ENCODE measurements at regions not wholly inside any gene's neighbourhood (a gene's known extent, or its start where the extent isn't known, plus 50 kb on each side); places are given as distances from the start of the nearest gene placed in this dataset.

- Histone ChIP-seq H3K27ac (no peak overlapping the region), H3K9me3 (peaks cover 0 to 18% (median 2%) of the 10 kb centered on the region in 12 donors), H3K27me3 (no peaks in the 10 kb centered on the region), H3K4me3 (no peak overlapping the region), H3K4me1 (no peaks in the 10 kb centered on the region), H3K36me3 (no peaks in the 10 kb centered on the region)
- no peak for ATAC-seq
- TF ChIP-seq CTCF (IDR thresholded peaks at IDR 0.05), result no peak
- no peak for TF ChIP-seq POLR2A (IDR thresholded peaks at IDR 0.05)
- no peak for DNase-seq
- intact Hi-C loops (cut with DNase I), result no loop called here
- WGBS, 4 donors, result 49 to 66% (median 58%) methylated on average over 3 of the region's 3 CpGs
Measured at GRCh38 chr11:39917256-39917655, 1542.2 kb downstream of the LRRC4C start.

- TF ChIP-seq POLR2A (IDR thresholded peaks at IDR 0.05), result no peak
- no peak for TF ChIP-seq CTCF (IDR thresholded peaks at IDR 0.05)
- Histone ChIP-seq H3K36me3 (no peaks in the 10 kb centered on the region), H3K4me1 (no peaks in the 10 kb centered on the region), H3K9me3 (peaks cover 0 to 19% (median 0%) of the 10 kb centered on the region in 12 donors), H3K27ac (no peak overlapping the region), H3K4me3 (no peak overlapping the region), H3K27me3 (no peaks in the 10 kb centered on the region)
- no peak for ATAC-seq
- DNase-seq, result no peak
- intact Hi-C loops (cut with DNase I), result no loop called here
Measured at GRCh38 chr11:39910087-39910486, 1549.4 kb downstream of the LRRC4C start.

DNA sequence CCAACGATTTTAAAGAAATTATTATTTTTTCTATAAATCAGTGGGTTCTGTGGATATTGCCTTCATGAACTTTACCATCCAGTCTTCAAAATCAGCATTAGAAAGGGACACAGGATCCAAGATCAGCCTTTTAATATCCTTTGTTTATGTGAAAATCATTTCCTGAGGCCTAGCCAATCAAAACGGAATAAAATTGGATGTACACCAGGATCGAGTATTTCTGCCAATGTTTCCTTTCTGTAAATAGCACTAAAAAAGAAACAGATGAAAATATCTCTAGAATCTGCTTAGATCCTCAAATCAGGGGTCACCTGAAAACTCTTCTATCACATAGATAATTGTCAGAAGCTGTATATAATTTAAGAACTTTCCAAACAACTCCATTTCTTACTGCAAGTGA lies 1598.5 kb downstream of the LRRC4C start:
- Histone ChIP-seq H3K4me3 (no peak overlapping the region), H3K36me3 (no peaks in the 10 kb centered on the region), H3K27me3 (no peaks in the 10 kb centered on the region), H3K4me1 (no peaks in the 10 kb centered on the region), H3K27ac (no peak overlapping the region), H3K9me3 (peaks cover 0 to 35% (median 9%) of the 10 kb centered on the region in 12 donors)
- DNase-seq (no peak), ATAC-seq (no peak)
- 50 to 62% (median 57%) methylated on average over 3 of the region's 3 CpGs for WGBS, 4 donors
- TF ChIP-seq CTCF (IDR thresholded peaks at IDR 0.05), result no peak
- intact Hi-C loops (cut with DNase I), result no loop called here

DNA sequence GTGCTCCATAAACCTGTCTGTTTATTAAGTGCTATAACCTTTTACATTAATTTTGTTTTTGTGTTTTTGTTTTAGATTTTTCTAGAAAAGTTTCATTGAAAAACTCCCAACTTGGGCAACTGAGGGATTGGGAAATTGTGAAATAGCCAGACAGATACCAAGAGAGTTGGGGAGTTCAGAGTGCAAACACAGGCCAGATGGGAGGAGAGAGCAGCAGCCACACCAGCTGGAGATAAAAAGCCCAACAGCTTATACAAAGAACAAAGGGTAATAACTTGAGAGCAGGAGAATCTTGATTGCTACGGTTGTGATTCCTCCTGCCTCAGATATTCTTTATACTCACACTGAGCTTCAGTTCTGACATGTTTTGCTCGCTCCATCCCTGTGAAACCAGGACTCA lies 1642.2 kb downstream of the LRRC4C start:
- Histone ChIP-seq H3K27ac (no peak overlapping the region), H3K4me3 (no peak overlapping the region), H3K4me1 (no peaks in the 10 kb centered on the region), H3K27me3 (no peaks in the 10 kb centered on the region), H3K36me3 (no peaks in the 10 kb centered on the region), H3K9me3 (peaks cover 0 to 28% (median 8%) of the 10 kb centered on the region in 12 donors)
- no peak for TF ChIP-seq CTCF (IDR thresholded peaks at IDR 0.05)
- TF ChIP-seq POLR2A (IDR thresholded peaks at IDR 0.05), result no peak
- intact Hi-C loops (cut with DNase I), result no loop called here
- 36 to 43% (median 41%) methylated on average over 2 of the region's 2 CpGs for WGBS, 4 donors
- ATAC-seq (no peak), DNase-seq (no peak)
